SK-N-MC (cell line): ENCODE measurements at regions not wholly inside any gene's neighbourhood (a gene's known extent, or its start where the extent isn't known, plus 50 kb on each side); places are given as distances from the start of the nearest gene placed in this dataset.

Experiments
- DNase-seq: peaks from one replicate; pipeline ENCODE4 v3.0.0-alpha.2; 2011; ENCODE audit warnings: low read depth, low spot score
- H3K27ac ChIP-seq: fragments of 200-600 bp; sonication (generic); 2 replicates; pipeline ENCODE4 v1.5.1; 2016; ENCODE audit warnings: mixed run types
- H3K36me3 ChIP-seq: fragments of 200-600 bp; sonication (generic); 2 replicates; pipeline ENCODE4 v1.6.1; 2017; ENCODE audit warnings: antibody characterized with exemption, low read length, mixed read lengths; ENCODE audit not compliant: insufficient read depth
- H3K4me3 ChIP-seq: fragments of 200-600 bp; sonication (generic); 2 replicates; pipeline ENCODE4 v1.5.1; 2016
- H3K9ac ChIP-seq: fragments of 200-600 bp; sonication (generic); 2 replicates; pipeline ENCODE4 v1.8.0; 2017; ENCODE audit warnings: mixed run types, mixed read lengths; ENCODE audit not compliant: insufficient read length
- H3K9me3 ChIP-seq: fragments of 200-600 bp; sonication (generic); 2 replicates; pipeline ENCODE4 v1.6.1; 2017; ENCODE audit warnings: low read depth, mild to moderate bottlenecking, antibody characterized with exemption, low read length, moderate library complexity, mixed read lengths
- EZH2 ChIP-seq: fragments of 200-600 bp; sonication (generic); IDR thresholded peaks from one replicate; pipeline ENCODE4 v1.6.1; 2017; ENCODE audit warnings: antibody characterized with exemption
- FOXP2 ChIP-seq: optimal IDR thresholded peaks from 2 replicates; pipeline ENCODE3; 2011; ENCODE audit warnings: mild to moderate bottlenecking, moderate library complexity; ENCODE audit not compliant: insufficient read depth; ENCODE audit errors: extremely low read length, control extremely low read depth
- POLR2AphosphoS5 ChIP-seq: IDR thresholded peaks from 2 replicates; pipeline ENCODE4 v1.6.1; 2012; ENCODE audit warnings: mild to moderate bottlenecking, low read depth, low read length, borderline replicate concordance

DNA sequence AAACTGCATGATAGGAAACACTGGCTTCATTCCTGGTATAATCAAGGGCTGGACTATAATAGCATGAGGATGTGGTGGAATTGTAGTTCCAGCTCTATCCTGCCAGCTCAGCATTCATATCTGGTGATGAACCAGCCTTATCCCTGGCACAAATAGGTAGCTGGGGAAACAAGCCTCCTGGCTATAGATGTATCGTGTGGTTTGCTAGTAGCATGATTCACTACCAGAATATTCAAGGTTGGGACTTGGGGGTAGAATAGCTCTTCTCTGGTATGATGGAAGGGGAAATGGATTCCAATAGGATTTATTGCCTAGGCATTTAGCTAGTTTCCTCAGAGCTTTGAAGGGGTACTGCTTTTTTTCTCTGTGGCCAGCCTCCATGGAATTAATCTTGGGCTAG lies 532.8 kb downstream of the FBXO15 start:
- no peak for DNase-seq
- no peak for TF ChIP-seq POLR2AphosphoS5
- H3K27ac ChIP-seq = no peak overlapping the region
- H3K9me3 ChIP-seq = no peaks in the 10 kb centered on the region
- H3K9ac ChIP-seq = no peak overlapping the region
- H3K36me3 ChIP-seq = no peaks in the 10 kb centered on the region
- H3K4me3 ChIP-seq = no peak overlapping the region

- Histone ChIP-seq H3K36me3 (no peaks in the 10 kb centered on the region), H3K9ac (no peak overlapping the region), H3K27ac (no peak overlapping the region), H3K9me3 (no peaks in the 10 kb centered on the region), H3K4me3 (no peak overlapping the region)
- DNase-seq = no peak
- TF ChIP-seq EZH2 (no peak), POLR2AphosphoS5 (no peak), FOXP2 (no peak)
Measured at GRCh38 chr18:73613706-73614340, 533.8 kb downstream of the FBXO15 start.

GRCh38 chr18:73597832-73598615 lies 549.6 kb downstream of the FBXO15 start:
- no peak for DNase-seq
- no peak for TF ChIP-seq POLR2AphosphoS5
- no peak for TF ChIP-seq EZH2
- TF ChIP-seq FOXP2 = no peak
- no peak overlapping the region for H3K27ac ChIP-seq
- no peaks in the 10 kb centered on the region for H3K36me3 ChIP-seq
- no peak overlapping the region for H3K9ac ChIP-seq
- H3K9me3 ChIP-seq = no peaks in the 10 kb centered on the region
- no peak overlapping the region for H3K4me3 ChIP-seq

GRCh38 chr18:73594749-73595148 lies 552.9 kb downstream of the FBXO15 start:
- TF ChIP-seq EZH2 = no peak
- no peak for TF ChIP-seq POLR2AphosphoS5
- TF ChIP-seq FOXP2 = no peak
- H3K27ac ChIP-seq = no peak overlapping the region
- no peak overlapping the region for H3K4me3 ChIP-seq
- no peaks in the 10 kb centered on the region for H3K9me3 ChIP-seq
- no peak for DNase-seq
- H3K36me3 ChIP-seq = no peaks in the 10 kb centered on the region
- H3K9ac ChIP-seq = no peak overlapping the region

- no peaks in the 10 kb centered on the region for H3K9me3 ChIP-seq
- no peak overlapping the region for H3K4me3 ChIP-seq
- DNase-seq = no peak
- no peak overlapping the region for H3K9ac ChIP-seq
- TF ChIP-seq EZH2 (no peak), POLR2AphosphoS5 (no peak), FOXP2 (no peak)
- H3K36me3 ChIP-seq = no peaks in the 10 kb centered on the region
- no peak overlapping the region for H3K27ac ChIP-seq
Measured at GRCh38 chr18:73593207-73593606, 554.4 kb downstream of the FBXO15 start.

- no peaks in the 10 kb centered on the region for H3K9me3 ChIP-seq
- H3K36me3 ChIP-seq = no peaks in the 10 kb centered on the region
- H3K4me3 ChIP-seq = no peak overlapping the region
- H3K9ac ChIP-seq = no peak overlapping the region
- H3K27ac ChIP-seq = no peak overlapping the region
- no peak for TF ChIP-seq POLR2AphosphoS5
- TF ChIP-seq EZH2 = no peak
- no peak for TF ChIP-seq FOXP2
- no peak for DNase-seq
Measured at GRCh38 chr18:73590950-73591349, 556.7 kb downstream of the FBXO15 start.

GRCh38 chr18:73579698-73580097 lies 567.9 kb downstream of the FBXO15 start:
- Histone ChIP-seq H3K4me3 (no peak overlapping the region), H3K36me3 (no peaks in the 10 kb centered on the region), H3K27ac (no peak overlapping the region), H3K9me3 (no peaks in the 10 kb centered on the region), H3K9ac (no peak overlapping the region)
- no peak for DNase-seq
- no peak for TF ChIP-seq POLR2AphosphoS5

- H3K9me3 ChIP-seq = no peaks in the 10 kb centered on the region
- no peaks in the 10 kb centered on the region for H3K36me3 ChIP-seq
- no peak for TF ChIP-seq FOXP2
- no peak overlapping the region for H3K9ac ChIP-seq
- DNase-seq = no peak
- H3K4me3 ChIP-seq = no peak overlapping the region
- H3K27ac ChIP-seq = no peak overlapping the region
Measured at GRCh38 chr18:73577365-73577764, 570.3 kb downstream of the FBXO15 start.
